ENCODE measurements at regions not wholly inside any gene's neighbourhood (a gene's known extent, or its start where the extent isn't known, plus 50 kb on each side); places are given as distances from the start of the nearest gene placed in this dataset.

DNA sequence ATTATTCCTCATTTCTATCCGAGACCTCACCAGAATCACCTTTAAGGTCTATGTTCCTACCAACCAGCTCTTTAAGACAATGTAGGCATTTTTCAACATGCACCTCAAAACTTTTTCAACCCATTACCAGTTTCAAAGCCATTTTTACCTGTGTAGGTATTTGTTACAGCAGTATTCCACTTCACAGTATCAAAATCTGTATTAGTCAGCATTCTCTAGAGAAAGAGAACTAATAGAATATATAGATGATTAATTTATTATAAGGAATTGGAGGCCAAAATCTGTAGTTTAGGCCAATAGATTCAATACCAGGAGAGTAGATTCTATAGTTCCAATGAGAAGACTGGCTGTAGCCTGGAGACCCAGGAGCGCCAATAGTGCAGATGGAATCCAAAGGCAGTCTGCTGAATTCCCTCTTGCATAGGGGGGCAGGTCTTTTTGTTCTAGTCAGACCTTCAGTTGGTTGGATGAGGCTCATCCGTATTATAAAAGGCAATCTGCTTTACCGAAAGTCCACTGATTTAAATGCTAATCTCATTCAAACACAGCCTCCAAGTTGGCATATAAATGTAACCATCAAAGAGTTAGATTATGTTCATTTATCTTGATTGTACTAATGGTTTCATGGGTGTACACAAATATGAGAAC, 151.6 kb upstream of the SYT1 start:
- no peak overlapping the region for H3K27ac ChIP-seq
- 57 to 100% (median 86%) methylated on average over 1 to 4 of the region's 4 CpGs; no CpG with 5 or more reads in 1 of the 10 experiments for WGBS, 10 experiments

DNA sequence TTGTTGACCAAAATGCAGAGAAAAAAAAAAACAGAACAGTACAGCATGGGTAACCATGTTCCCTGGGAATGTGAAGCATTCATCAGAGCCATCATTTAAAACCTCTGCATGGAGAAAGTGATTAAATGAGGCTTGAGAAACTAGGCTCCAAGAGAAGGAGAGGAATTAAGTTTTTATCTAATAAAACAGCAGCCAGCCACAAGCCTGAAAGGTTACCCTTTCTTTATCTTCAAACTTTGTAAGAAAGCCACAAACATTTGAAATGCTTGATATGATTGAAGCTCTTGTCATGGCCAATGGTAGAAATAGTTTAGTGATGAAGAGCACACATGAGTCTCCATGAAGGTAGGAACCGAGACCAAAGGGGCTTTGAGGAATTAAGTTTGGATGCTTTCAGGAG, 144.9 kb upstream of the SYT1 start:
- 75 to 100% (median 85%) methylated on average over 1 of the region's 1 CpG; no CpG with 5 or more reads in 4 of the 10 experiments for WGBS, 10 experiments
- in situ Hi-C loops (cut with MboI; ENCODE audit: low pct_unique_long_range_greater_than_20kb in 2 of 9, low sequenced_read_pairs in 9 of 9, unreplicated experiment in 9 of 9) = no loop called here
- H3K4me1 ChIP-seq (replicated peaks in 1 of 2) = peaks cover 0 to 7% of the 10 kb centered on the region in 2 donors
- no peak overlapping the region for H3K4me3 ChIP-seq
- H3K27ac ChIP-seq = no peak overlapping the region
- no peak for ATAC-seq (replicated peaks in 6 of 8)

More for the DNA sequence above, 151.6 kb upstream of the SYT1 start:
- in situ Hi-C loops (cut with MboI; ENCODE audit: low pct_unique_long_range_greater_than_20kb in 2 of 9, low sequenced_read_pairs in 9 of 9, unreplicated experiment in 9 of 9) = no loop called here
- ATAC-seq (replicated peaks in 6 of 8) = peak in 2 of 8 experiments; percentile 31 to 55
- Histone ChIP-seq H3K4me1 (replicated peaks in 1 of 2) (peaks cover 2% of the 10 kb centered on the region in 2 donors), H3K4me3 (no peak overlapping the region)

- no peak overlapping the region for H3K4me3 ChIP-seq
- in situ Hi-C loops (cut with MboI; ENCODE audit: low pct_unique_long_range_greater_than_20kb in 2 of 9, low sequenced_read_pairs in 9 of 9, unreplicated experiment in 9 of 9) = no loop called here
Observed at GRCh38 chr12:78721906-78722305, 142.7 kb upstream of the SYT1 start.

DNA sequence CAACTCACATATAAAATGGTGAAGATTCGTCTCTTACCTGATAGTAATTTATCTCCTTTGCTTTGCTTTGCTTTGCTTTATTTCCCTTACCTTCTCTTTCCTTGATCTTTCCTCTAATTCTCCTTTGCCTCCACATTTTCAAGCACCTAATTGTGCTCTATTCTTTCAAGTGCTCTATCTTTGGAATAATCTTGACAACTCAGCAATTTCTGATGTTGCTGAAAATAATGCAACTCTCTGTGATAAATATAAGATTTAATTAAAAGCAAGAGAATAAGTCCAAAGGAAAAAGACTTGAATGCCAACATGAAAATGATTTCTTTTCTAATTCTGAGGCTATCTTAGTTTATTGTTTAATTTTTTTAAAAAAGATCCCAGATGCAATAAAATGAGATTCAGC, 139.5 kb upstream of the SYT1 start:
- ATAC-seq (replicated peaks in 6 of 8) = no peak
- WGBS, 10 experiments = 0 to 100% (median 65%) methylated on average over 1 of the region's 1 CpG; no CpG with 5 or more reads in 1 of the 10 experiments
- Histone ChIP-seq H3K27ac (no peak overlapping the region), H3K4me3 (no peak overlapping the region), H3K4me1 (replicated peaks in 1 of 2) (peaks cover 2 to 13% of the 10 kb centered on the region in 2 donors)
- in situ Hi-C loops (cut with MboI; ENCODE audit: low pct_unique_long_range_greater_than_20kb in 2 of 9, low sequenced_read_pairs in 9 of 9, unreplicated experiment in 9 of 9) = no loop called here

More at GRCh38 chr12:78721906-78722305, 142.7 kb upstream of the SYT1 start:
- H3K27ac ChIP-seq = no peak overlapping the region
- H3K4me1 ChIP-seq (replicated peaks in 1 of 2) = peaks cover 2 to 13% of the 10 kb centered on the region in 2 donors
- ATAC-seq (replicated peaks in 6 of 8) = peak in 1 of 8 experiments; percentile 66

DNA sequence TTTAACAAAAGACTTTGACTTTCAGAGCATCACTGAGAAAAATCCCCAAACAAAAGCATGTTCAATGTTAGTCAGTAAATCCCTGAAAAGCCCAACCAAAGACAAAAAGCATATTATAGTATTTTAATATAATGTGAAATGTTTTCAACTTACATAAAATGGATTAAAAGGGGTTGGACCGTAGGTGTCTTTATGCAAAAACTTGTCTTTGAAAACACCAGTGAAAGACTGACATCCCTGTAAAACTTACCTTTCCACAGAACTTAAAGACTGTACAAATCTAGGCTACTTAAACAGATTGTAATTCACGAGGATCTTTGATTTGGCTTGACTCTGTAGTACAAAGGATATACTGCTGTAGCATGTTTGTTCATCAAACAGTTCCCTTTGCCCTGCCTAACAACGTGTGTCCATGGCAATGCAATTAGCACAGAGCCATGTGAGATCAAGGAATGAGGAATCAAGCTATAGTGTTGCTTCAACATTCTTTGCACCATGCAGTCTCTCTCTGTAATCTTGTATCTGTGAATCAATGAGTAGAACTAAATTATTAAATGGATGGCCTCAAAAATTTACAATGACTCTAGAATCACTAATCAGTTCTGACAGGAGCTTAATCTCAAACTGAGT, 138.5 kb upstream of the SYT1 start:
- ATAC-seq (replicated peaks in 6 of 8) = peak in 7 of 8 experiments; percentile 20 to 100 (median 66)
- WGBS, 10 experiments = 20 to 60% (median 38%) methylated on average over 1 to 3 of the region's 3 CpGs; no CpG with 5 or more reads in 2 of the 10 experiments
- in situ Hi-C loops (cut with MboI; ENCODE audit: low pct_unique_long_range_greater_than_20kb in 2 of 9, low sequenced_read_pairs in 9 of 9, unreplicated experiment in 9 of 9) = no loop called here

GRCh38 chr12:78726854-78727253, 137.7 kb upstream of the SYT1 start:
- in situ Hi-C loops (cut with MboI; ENCODE audit: low pct_unique_long_range_greater_than_20kb in 2 of 9, low sequenced_read_pairs in 9 of 9, unreplicated experiment in 9 of 9) = no loop called here
- 25 to 100% (median 90%) methylated on average over 1 to 2 of the region's 2 CpGs; no CpG with 5 or more reads in 3 of the 10 experiments for WGBS, 10 experiments

More for the DNA sequence above, 138.5 kb upstream of the SYT1 start:
- peaks cover 2 to 13% of the 10 kb centered on the region in 2 donors for H3K4me1 ChIP-seq (replicated peaks in 1 of 2)
- H3K4me3 ChIP-seq = no peak overlapping the region
- H3K27ac ChIP-seq = no peak overlapping the region

GRCh38 chr12:78732481-78732880, 132.1 kb upstream of the SYT1 start:
- H3K27ac ChIP-seq = no peak overlapping the region
- no peaks in the 10 kb centered on the region for H3K4me1 ChIP-seq (replicated peaks in 1 of 2)
- in situ Hi-C loops (cut with MboI; ENCODE audit: low pct_unique_long_range_greater_than_20kb in 2 of 9, low sequenced_read_pairs in 9 of 9, unreplicated experiment in 9 of 9) = no loop called here
- no peak for ATAC-seq (replicated peaks in 6 of 8)
- 60 to 100% (median 83%) methylated on average over 1 of the region's 1 CpG; no CpG with 5 or more reads in 7 of the 10 experiments for WGBS, 10 experiments
- no peak overlapping the region for H3K4me3 ChIP-seq

More at GRCh38 chr12:78726854-78727253, 137.7 kb upstream of the SYT1 start:
- Histone ChIP-seq H3K4me3 (no peak overlapping the region), H3K4me1 (replicated peaks in 1 of 2) (peaks cover 2 to 7% of the 10 kb centered on the region in 2 donors), H3K27ac (no peak overlapping the region)
- ATAC-seq (replicated peaks in 6 of 8) = no peak

DNA sequence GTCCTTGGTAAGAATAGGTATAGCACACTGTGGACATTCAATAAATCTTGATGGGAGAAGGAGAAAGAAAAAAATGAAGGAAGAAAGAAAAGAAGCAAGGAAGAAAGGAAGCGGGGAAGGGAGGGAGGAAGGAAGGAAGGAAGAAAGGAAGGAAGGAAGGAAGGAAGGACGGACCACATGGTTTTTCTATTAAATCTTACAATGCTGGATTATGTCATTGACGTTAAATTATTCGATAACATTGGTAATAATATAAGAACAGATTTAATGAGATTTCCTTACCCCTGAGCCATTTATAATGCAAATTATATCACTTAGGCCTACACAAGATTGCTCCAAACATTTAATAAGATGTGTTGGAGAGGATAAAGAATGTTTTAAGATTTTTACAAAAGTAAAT, 124.9 kb upstream of the SYT1 start:
- 75 to 100% (median 95%) methylated on average over 2 to 4 of the region's 4 CpGs for WGBS, 10 experiments
- Histone ChIP-seq H3K4me1 (replicated peaks in 1 of 2) (no peaks in the 10 kb centered on the region), H3K27ac (no peak overlapping the region), H3K4me3 (no peak overlapping the region)
- ATAC-seq (replicated peaks in 6 of 8) = no peak
- in situ Hi-C loops (cut with MboI; ENCODE audit: low pct_unique_long_range_greater_than_20kb in 2 of 9, low sequenced_read_pairs in 9 of 9, unreplicated experiment in 9 of 9) = no loop called here

- peaks cover 3 to 6% of the 10 kb centered on the region in 2 donors for H3K4me1 ChIP-seq (replicated peaks in 1 of 2)
- WGBS, 10 experiments = 50 to 100% (median 87%) methylated on average over 1 to 2 of the region's 2 CpGs; no CpG with 5 or more reads in 1 of the 10 experiments
- no peak overlapping the region for H3K27ac ChIP-seq
- ATAC-seq (replicated peaks in 6 of 8) = no peak
- H3K4me3 ChIP-seq = no peak overlapping the region
- in situ Hi-C loops (cut with MboI; ENCODE audit: low pct_unique_long_range_greater_than_20kb in 2 of 9, low sequenced_read_pairs in 9 of 9, unreplicated experiment in 9 of 9) = no loop called here
Observed at GRCh38 chr12:78746001-78746400, 118.6 kb upstream of the SYT1 start.

GRCh38 chr12:78753058-78753457, 111.5 kb upstream of the SYT1 start:
- Histone ChIP-seq H3K27ac (no peak overlapping the region), H3K4me1 (replicated peaks in 1 of 2) (no peaks in the 10 kb centered on the region), H3K4me3 (no peak overlapping the region)
- in situ Hi-C loops (cut with MboI; ENCODE audit: low pct_unique_long_range_greater_than_20kb in 2 of 9, low sequenced_read_pairs in 9 of 9, unreplicated experiment in 9 of 9) = no loop called here
- ATAC-seq (replicated peaks in 6 of 8) = no peak
- WGBS, 10 experiments = 60 to 100% (median 100%) methylated on average over 1 of the region's 1 CpG; no CpG with 5 or more reads in 1 of the 10 experiments

DNA sequence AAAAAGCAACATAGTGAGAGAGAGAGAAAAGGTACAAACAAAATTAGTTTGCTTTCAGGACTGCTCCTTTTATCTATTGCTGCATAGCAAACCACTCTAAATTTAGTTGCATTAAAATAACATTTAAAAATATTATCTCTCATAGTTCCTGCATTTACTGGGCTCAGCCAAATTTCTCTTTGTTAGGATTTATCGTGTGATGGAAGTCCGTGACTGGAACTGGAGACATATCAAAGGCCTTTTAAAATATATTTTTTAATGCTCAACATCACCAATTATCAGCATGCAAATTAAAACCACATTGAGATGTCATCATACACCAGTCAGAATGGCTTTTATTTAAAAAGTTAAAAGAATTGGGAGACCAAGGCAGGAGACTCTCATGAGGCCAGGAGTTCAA, 107.6 kb upstream of the SYT1 start:
- H3K27ac ChIP-seq = no peak overlapping the region
- no peak overlapping the region for H3K4me3 ChIP-seq
- H3K4me1 ChIP-seq (replicated peaks in 1 of 2) = no peaks in the 10 kb centered on the region
- WGBS, 10 experiments = 0 to 100% (median 62%) methylated on average over 1 to 2 of the region's 2 CpGs; no CpG with 5 or more reads in 2 of the 10 experiments
- in situ Hi-C loops (cut with MboI; ENCODE audit: low pct_unique_long_range_greater_than_20kb in 2 of 9, low sequenced_read_pairs in 9 of 9, unreplicated experiment in 9 of 9) = no loop called here
- no peak for ATAC-seq (replicated peaks in 6 of 8)

GRCh38 chr12:78759367-78759766, 105.2 kb upstream of the SYT1 start:
- in situ Hi-C loops (cut with MboI; ENCODE audit: low pct_unique_long_range_greater_than_20kb in 2 of 9, low sequenced_read_pairs in 9 of 9, unreplicated experiment in 9 of 9) = no loop called here
- WGBS, 10 experiments = 50 to 100% (median 92%) methylated on average over 1 to 4 of the region's 4 CpGs; no CpG with 5 or more reads in 3 of the 10 experiments

GRCh38 chr12:78760906-78761305, 103.7 kb upstream of the SYT1 start:
- Histone ChIP-seq H3K4me3 (no peak overlapping the region), H3K27ac (no peak overlapping the region), H3K4me1 (replicated peaks in 1 of 2) (no peaks in the 10 kb centered on the region)
- no peak for ATAC-seq (replicated peaks in 6 of 8)
- in situ Hi-C loops (cut with MboI; ENCODE audit: low pct_unique_long_range_greater_than_20kb in 2 of 9, low sequenced_read_pairs in 9 of 9, unreplicated experiment in 9 of 9) = no loop called here
- 62 to 100% (median 92%) methylated on average over 2 to 4 of the region's 5 CpGs; no CpG with 5 or more reads in 3 of the 10 experiments for WGBS, 10 experiments

More at GRCh38 chr12:78759367-78759766, 105.2 kb upstream of the SYT1 start:
- peak in 2 of 8 experiments; percentile 15 to 33 for ATAC-seq (replicated peaks in 6 of 8)
- Histone ChIP-seq H3K4me1 (replicated peaks in 1 of 2) (no peaks in the 10 kb centered on the region), H3K27ac (no peak overlapping the region), H3K4me3 (no peak overlapping the region)

Measured in motor neuron (in vitro differentiated cells).